ENCODE measurements at regions not wholly inside any gene's neighbourhood (a gene's known extent, or its start where the extent isn't known, plus 50 kb on each side); places are given as distances from the start of the nearest gene placed in this dataset.

GRCh38 chr9:99750526-99750925, 71.2 kb upstream of the NR4A3 start:
- Mint-ChIP-seq H3K9me3 (no peaks in the 10 kb centered on the region), H3K27ac (no peak overlapping the region), H3K27me3 (ENCODE audit: low read depth) (no peaks in the 10 kb centered on the region), H3K4me1 (peaks cover 7% of the 10 kb centered on the region), H3K36me3 (no peaks in the 10 kb centered on the region), H3K4me3 (no peak overlapping the region)
- ChIA-PET POLR2A (no interaction called here), CTCF (no interaction called here)
- no peak for TF ChIP-seq CREM (CRISPR knock-in tag; IDR thresholded peaks at IDR 0.05)
- TF ChIP-seq ZNF317 (CRISPR knock-in tag; IDR thresholded peaks at IDR 0.05; ENCODE audit: borderline replicate concordance, low read depth), result no peak
- no peak for TF ChIP-seq NR2C2 (CRISPR knock-in tag; IDR thresholded peaks at IDR 0.05)
- TF ChIP-seq STAT6 (CRISPR knock-in tag; conservative IDR thresholded peaks at IDR 0.05; ENCODE audit: low read depth), result no peak
- no peak for TF ChIP-seq PREB (CRISPR knock-in tag; IDR thresholded peaks at IDR 0.05; ENCODE audit: borderline replicate concordance)
- TF ChIP-seq E2F5 (CRISPR knock-in tag; IDR thresholded peaks at IDR 0.05), result no peak
- TF ChIP-seq E2F4 (CRISPR knock-in tag; IDR thresholded peaks at IDR 0.05; ENCODE audit: borderline replicate concordance, low read depth), result no peak
- no peak for TF ChIP-seq ZNF232 (CRISPR knock-in tag; IDR thresholded peaks at IDR 0.05)
- TF ChIP-seq EMX1 (CRISPR knock-in tag; IDR thresholded peaks at IDR 0.05), result no peak
- TF ChIP-seq KAT7 (CRISPR knock-in tag; IDR thresholded peaks at IDR 0.05; ENCODE audit: borderline replicate concordance), result no peak
- TF ChIP-seq MAX (CRISPR knock-in tag; IDR thresholded peaks at IDR 0.05), result no peak
- TF ChIP-seq MYBL2 (CRISPR knock-in tag; IDR thresholded peaks at IDR 0.05), result no peak
- TF ChIP-seq NFE2L1 (CRISPR knock-in tag; IDR thresholded peaks at IDR 0.05), result no peak
- TF ChIP-seq ZNF425 (CRISPR knock-in tag; conservative IDR thresholded peaks at IDR 0.05), result no peak
- TF ChIP-seq RORB (CRISPR knock-in tag; IDR thresholded peaks at IDR 0.05), result no peak
- TF ChIP-seq GRHL2 (CRISPR knock-in tag; IDR thresholded peaks at IDR 0.05; ENCODE audit: insufficient replicate concordance, severe bottlenecking), result no peak
- no peak for TF ChIP-seq ZNF219 (CRISPR knock-in tag; IDR thresholded peaks at IDR 0.05; ENCODE audit: borderline replicate concordance)
- TF ChIP-seq TP53 (CRISPR knock-in tag; IDR thresholded peaks at IDR 0.05), result no peak
- TF ChIP-seq TEAD1 (CRISPR knock-in tag; IDR thresholded peaks at IDR 0.05), result no peak
- no peak for TF ChIP-seq ZSCAN18 (CRISPR knock-in tag; IDR thresholded peaks at IDR 0.05)
- DNase-seq (ENCODE audit: low spot score) (no peak), ATAC-seq (no peak)

Data from WTC11 (cell line).